ENCODE measurements at regions not wholly inside any gene's neighbourhood (a gene's known extent, or its start where the extent isn't known, plus 50 kb on each side); places are given as distances from the start of the nearest gene placed in this dataset.

GRCh38 chr11:70551351-70552166 is 153.2 kb downstream of the CTTN start:
- TF ChIP-seq NFIC (IDR thresholded peaks at IDR 0.05) (no peak), TAF1 (IDR thresholded peaks at IDR 0.05; ENCODE audit: low read depth) (no peak), RAD21 (IDR thresholded peaks at IDR 0.05; ENCODE audit: low read depth) (no peak)
- TF ChIP-seq, protein P1, sequence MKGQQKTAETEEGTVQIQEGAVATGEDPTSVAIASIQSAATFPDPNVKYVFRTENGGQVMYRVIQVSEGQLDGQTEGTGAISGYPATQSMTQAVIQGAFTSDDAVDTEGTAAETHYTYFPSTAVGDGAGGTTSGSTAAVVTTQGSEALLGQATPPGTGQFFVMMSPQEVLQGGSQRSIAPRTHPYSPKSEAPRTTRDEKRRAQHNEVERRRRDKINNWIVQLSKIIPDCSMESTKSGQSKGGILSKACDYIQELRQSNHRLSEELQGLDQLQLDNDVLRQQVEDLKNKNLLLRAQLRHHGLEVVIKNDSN (IDR thresholded peaks at IDR 0.05): no peak
- TF ChIP-seq, protein P2, sequence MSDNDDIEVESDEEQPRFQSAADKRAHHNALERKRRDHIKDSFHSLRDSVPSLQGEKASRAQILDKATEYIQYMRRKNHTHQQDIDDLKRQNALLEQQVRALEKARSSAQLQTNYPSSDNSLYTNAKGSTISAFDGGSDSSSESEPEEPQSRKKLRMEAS (IDR thresholded peaks at IDR 0.05): no peak
